ENCODE measurements at regions not wholly inside any gene's neighbourhood (a gene's known extent, or its start where the extent isn't known, plus 50 kb on each side); places are given as distances from the start of the nearest gene placed in this dataset.
"Not testable (repeated sequence)": the region's sequence is repeated elsewhere in the genome, so short reads cannot be mapped to it uniquely, and the experiment has no call there.

- no peak overlapping the region for H3K4me3 ChIP-seq (ENCODE audit: control insufficient read depth in 2 of 3, extremely low read depth in 1 of 3, insufficient read depth in 2 of 3, low read depth in 1 of 3, low read length in 3 of 3)
- no peak overlapping the region for H2AFZ ChIP-seq (ENCODE audit: control insufficient read depth, low read length)
- no peak overlapping the region for H3K4me2 ChIP-seq (ENCODE audit: control insufficient read depth, extremely low read depth, insufficient read depth, low read depth, low read length)
- no peaks in the 10 kb centered on the region for H3K9me1 ChIP-seq (ENCODE audit: control insufficient read depth, extremely low read depth, insufficient read depth, low read length)
- H3K27me3 ChIP-seq (ENCODE audit: control insufficient read depth, extremely low read depth, insufficient read depth, low read length) = no peaks in the 10 kb centered on the region
- peaks cover 3% of the 10 kb centered on the region for H3K9me3 ChIP-seq (ENCODE audit: control insufficient read depth, low read depth, low read length)
- DNase-seq (ENCODE audit: low read depth, low spot score) (no peak), FAIRE-seq (no peak)
- peaks cover 9% of the 10 kb centered on the region for H3K4me1 ChIP-seq (ENCODE audit: control insufficient read depth, extremely low read depth, insufficient read depth, low read length)
- H4K20me1 ChIP-seq (ENCODE audit: control insufficient read depth, extremely low read depth, insufficient read depth, low read length) = no peaks in the 10 kb centered on the region
- no peak overlapping the region for H3K9ac ChIP-seq (ENCODE audit: control insufficient read depth, extremely low read depth, insufficient read depth, low read length)
- dilution Hi-C loops (cut with MboI; ENCODE audit: extremely low pct_ligation_motif_present, low sequenced_read_pairs) = no loop called here
- H3K79me2 ChIP-seq (ENCODE audit: control insufficient read depth, insufficient read depth, low read length) = no peaks in the 10 kb centered on the region
- no peak overlapping the region for H3K27ac ChIP-seq (ENCODE audit: control insufficient read depth, insufficient read depth, low read length)
- TF ChIP-seq CTCF (optimal IDR thresholded peaks at IDR 0.05 in 1 of 3, IDR thresholded peaks at IDR 0.05 in 1 of 3, conservative IDR thresholded peaks at IDR 0.05 in 1 of 3; ENCODE audit: extremely low read depth in 1 of 3, insufficient read depth in 2 of 3, low read length in 3 of 3) (no peak), EZH2 (IDR thresholded peaks at IDR 0.05; ENCODE audit: low read length) (no peak)
- no peaks in the 10 kb centered on the region for H3K36me3 ChIP-seq (ENCODE audit: control insufficient read depth in 2 of 2, extremely low read depth in 1 of 2, insufficient read depth in 2 of 2, low read length in 2 of 2)
These were observed 71.3 kb upstream of the HES1 start for GRCh38 chr3:194064380-194065332.

- H3K27ac ChIP-seq (ENCODE audit: control insufficient read depth, insufficient read depth, low read length); H2AFZ ChIP-seq (ENCODE audit: control insufficient read depth, low read length); H3K36me3 ChIP-seq (ENCODE audit: control insufficient read depth in 2 of 2, extremely low read depth in 1 of 2, insufficient read depth in 2 of 2, low read length in 2 of 2); H3K9me1 ChIP-seq (ENCODE audit: control insufficient read depth, extremely low read depth, insufficient read depth, low read length); dilution Hi-C loops (cut with MboI; ENCODE audit: extremely low pct_ligation_motif_present, low sequenced_read_pairs); H3K4me3 ChIP-seq (ENCODE audit: control insufficient read depth in 2 of 3, extremely low read depth in 1 of 3, insufficient read depth in 2 of 3, low read depth in 1 of 3, low read length in 3 of 3); DNase-seq (ENCODE audit: low read depth, low spot score); FAIRE-seq; H4K20me1 ChIP-seq (ENCODE audit: control insufficient read depth, extremely low read depth, insufficient read depth, low read length); H3K4me2 ChIP-seq (ENCODE audit: control insufficient read depth, extremely low read depth, insufficient read depth, low read depth, low read length); H3K79me2 ChIP-seq (ENCODE audit: control insufficient read depth, insufficient read depth, low read length); H3K9ac ChIP-seq (ENCODE audit: control insufficient read depth, extremely low read depth, insufficient read depth, low read length); H3K9me3 ChIP-seq (ENCODE audit: control insufficient read depth, low read depth, low read length); H3K27me3 ChIP-seq (ENCODE audit: control insufficient read depth, extremely low read depth, insufficient read depth, low read length): not testable (repeated sequence)
- H3K4me1 ChIP-seq (ENCODE audit: control insufficient read depth, extremely low read depth, insufficient read depth, low read length) = peaks cover 25% of the 10 kb centered on the region
These were observed 68.6 kb upstream of the HES1 start for GRCh38 chr3:194067327-194067726.

Data from keratinocyte (primary cell).